ENCODE measurements at regions not wholly inside any gene's neighbourhood (a gene's known extent, or its start where the extent isn't known, plus 50 kb on each side); places are given as distances from the start of the nearest gene placed in this dataset.

DNA sequence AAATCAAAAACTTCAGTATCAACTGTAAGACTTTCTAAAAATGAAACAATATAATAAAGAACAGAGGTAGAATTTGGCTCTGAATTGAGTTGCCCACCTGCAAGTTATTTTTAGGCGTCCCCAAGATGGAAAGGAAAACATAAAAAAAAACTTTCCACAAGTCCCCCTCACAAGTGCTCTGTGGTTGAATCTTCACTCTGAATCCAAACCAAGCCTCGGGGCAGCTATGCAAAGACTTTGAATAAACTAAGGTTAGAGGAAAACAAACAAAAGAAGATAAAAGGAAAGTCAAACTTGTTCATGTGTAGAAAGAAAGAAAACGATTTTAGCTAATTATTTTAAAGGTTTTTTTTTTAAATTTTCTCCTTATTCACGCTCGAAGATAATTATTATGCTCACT is 372.4 kb upstream of the SLIT2 start:
- DNase-seq: no peak

DNA sequence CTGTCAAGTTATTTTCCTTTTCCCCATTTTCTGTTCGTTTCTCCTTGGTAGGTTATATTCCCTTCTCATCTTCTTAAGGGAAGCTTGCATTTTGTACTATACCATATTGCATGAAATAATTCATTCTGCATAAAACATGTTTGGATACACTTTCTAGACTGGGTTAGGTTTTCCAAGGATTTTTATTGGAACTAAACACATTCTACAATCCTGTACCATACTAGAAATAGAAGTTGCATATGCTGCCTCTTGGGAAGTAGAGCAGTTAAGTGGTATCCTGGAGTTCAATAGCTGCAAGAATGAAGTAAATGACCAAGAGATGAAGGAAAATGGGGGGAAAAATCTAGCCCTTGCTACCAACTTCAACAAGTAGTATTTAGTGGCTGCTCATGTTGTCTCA is 393.7 kb upstream of the SLIT2 start:
- DNase-seq: no peak

DNA sequence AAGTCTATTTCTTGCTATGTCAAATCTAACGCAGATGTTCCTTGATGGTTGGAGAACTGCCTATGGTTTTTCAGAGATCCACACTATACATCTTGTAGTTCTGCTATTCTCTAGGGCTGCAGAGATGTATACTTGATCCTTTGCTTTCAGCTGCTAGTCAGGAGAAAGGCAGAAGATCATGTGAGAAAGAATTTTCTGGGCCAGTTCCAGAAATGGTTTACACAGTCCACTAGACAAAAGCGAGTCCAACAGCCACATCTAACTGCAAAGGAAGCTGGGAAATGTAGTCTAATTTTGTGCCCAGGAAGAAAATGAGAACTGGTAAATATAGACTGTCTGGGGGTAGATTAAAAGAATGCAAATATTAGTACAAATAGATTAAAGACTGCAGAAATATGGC is 394.3 kb upstream of the SLIT2 start:
- DNase-seq: peak; percentile 5

DNA sequence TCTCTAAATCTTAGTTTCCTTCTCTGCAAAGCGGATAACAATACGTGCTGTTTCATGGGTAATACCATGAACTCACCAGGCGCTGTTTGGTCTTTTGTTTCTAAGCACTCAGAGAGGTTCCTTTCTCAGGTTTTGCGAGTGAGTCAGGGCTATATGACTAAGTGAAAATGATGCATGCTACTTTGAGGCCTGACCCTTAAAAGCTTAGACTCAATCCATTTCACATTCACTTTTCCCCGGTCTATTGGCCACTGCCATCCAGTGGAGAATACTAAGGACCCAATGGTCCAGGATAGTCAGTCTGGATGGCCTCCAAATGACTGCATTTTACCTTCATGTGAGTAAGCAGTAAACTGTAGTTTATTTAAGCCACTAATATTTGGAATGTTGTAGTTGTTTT is 400.8 kb upstream of the SLIT2 start:
- DNase-seq: peak; percentile 64

DNA sequence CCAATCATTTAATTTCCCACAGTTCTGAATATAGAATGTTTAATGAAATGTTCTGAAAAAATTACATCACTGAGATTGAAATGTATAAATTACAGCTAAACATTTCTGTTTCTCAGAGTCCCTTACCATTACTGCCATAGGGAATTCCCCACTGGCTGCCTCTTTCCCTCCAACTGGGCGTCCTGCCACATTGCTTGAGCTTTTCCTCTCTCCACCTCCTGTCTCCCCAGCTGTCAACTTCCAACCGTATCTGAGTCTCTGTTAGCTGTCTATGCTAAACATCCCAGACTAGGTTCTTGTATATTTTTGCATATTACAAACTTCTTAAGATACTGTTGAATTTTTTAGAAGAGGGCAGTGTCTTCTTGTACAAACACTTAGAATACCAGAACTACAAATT is 407.3 kb upstream of the SLIT2 start:
- DNase-seq: no peak

DNA sequence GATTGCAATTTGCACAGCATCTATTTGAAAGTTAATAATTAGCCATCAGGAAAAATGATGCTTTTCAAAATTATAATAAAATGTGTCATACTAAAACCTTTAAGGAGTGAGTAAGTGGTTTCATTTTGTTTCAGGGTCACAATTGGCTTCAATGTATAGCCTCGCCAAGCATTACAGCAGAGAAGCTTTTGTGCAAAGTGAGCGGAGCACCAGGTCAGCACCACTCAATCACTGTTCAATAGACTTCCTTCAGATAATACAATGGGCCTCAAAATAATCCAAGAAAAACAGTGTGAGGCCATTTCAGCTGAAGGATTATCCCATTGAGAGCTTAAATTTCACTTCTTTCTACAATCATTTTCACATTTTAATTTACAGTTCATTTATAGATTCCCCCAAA is 409.2 kb upstream of the SLIT2 start:
- no peak for DNase-seq

DNA sequence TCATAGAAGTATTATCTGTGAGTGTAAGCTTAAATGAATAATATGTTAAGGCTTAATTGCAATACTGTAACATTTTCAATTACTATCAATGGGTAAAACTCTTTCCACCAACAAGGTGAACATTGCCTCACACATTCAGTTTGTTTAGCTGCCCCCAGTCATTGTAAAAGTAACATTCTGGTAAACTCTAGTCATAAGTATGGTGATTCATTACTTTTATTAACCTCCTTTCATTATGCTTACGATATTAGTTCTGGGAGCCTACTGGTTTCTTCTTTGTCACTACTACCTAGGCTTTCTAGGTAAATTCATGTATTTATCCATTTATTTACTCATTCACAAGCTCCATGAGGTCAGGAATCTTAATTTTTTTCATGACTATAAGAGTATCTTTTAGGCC is 412.8 kb upstream of the SLIT2 start:
- DNase-seq: no peak

DNA sequence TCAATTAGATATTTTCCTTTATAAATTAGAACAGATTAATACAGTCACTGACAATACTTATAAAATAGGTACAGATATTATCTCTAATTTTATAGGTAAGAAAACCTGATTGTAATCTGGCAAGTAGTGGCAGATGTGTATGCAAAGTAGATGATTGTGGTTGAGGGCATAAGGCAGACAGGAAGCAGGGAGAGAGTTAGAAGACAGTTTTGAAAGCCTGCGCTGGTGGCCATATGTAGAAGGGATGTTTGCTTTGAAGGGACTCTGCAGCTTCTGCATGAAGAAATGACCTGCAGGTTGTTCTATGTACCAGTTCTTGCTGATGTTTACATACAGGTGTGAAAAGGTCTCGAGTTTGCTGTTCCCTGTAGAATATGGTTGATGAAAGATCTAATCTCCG is 416.3 kb upstream of the SLIT2 start:
- DNase-seq: no peak

DNA sequence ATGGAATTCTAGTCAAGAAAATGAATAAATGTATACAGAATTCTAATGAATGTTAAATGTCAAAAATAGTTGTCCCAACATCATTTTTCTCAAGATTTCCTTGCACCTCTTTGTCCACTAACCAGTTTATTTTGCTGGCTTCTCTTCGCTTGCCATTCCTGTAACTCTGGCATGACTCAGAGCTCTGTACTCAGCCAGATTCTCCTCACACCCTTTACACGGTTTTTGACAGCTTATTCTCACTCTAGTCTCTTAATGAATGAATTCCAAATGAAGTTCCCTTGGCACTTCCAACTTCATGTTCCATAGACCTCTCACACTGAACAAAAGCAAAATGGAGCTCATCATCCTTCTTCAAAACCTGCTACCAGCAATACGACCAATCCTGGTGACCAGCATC is 419.3 kb upstream of the SLIT2 start:
- DNase-seq: no peak

DNA sequence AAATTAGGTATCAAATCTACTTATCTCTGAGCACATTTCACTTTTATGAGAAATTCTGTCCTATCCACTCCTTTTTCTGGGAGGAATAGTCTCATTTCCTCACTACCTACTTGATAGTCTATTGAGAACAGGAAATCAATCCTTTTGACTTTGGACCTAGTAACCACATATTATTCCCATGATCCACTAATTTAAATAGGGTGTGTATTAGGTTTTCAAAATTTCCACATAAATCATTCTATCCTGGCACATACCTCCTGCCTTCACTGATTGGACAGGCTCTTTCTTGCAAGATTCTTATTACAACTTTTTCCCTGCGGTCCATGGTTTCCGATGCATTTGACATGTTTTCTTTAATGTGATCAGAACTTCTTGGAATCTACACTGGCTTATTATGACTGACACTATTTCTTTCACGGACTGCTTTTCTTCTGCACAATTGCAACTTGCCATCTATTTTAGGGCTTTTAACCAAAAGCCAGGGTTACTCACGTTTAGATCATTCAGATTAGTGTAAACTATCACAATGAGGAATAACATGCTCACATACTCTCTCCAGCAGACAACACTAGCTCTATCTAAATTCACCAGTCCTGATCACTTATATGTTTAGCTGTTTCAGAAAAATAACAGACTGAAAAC is 419.9 kb upstream of the SLIT2 start:
- no peak for DNase-seq

- no peak for DNase-seq
Observed at GRCh38 chr4:19829101-19829500, 422.6 kb upstream of the SLIT2 start.

DNA sequence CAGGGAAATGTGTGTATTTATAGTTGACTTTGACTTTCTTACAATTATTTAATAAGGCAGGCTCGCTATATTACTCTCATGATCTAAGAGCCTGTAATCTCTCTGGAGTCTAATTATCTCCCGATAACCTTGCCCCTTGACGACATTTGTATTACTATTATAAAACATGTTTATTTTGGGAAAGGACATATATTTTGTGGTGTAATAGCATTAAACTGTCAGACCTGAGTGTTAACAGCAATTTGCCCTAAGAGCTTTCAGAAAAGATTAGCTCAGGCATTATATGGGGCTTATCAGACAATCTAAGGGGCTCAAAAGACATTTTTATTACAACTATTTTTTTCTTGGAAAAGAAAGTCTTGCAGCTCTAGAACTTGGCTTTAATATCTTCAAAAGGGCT is 427.9 kb upstream of the SLIT2 start:
- DNase-seq: no peak

- DNase-seq: no peak
Observed at GRCh38 chr4:19819737-19820136, 432.0 kb upstream of the SLIT2 start.

DNA sequence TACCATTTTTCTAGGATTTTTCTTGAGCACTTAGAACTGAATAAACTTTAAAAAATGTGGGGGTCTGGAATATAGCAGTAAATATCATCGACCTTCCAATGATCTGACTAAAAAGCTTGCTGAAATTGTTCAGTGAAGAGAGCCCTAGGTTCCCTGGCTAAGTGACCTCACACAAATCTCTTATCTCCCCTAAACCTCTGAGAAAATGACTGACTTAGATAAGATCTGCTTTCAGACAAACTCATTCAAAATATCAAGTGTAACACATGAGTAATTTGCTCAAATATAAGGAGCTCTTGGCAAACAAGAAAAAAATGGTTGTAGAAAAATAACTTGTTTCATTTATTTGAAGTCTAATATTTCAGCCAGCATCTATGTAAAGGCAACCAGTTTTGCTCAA is 441.7 kb upstream of the SLIT2 start:
- DNase-seq: peak; percentile 2

DNA sequence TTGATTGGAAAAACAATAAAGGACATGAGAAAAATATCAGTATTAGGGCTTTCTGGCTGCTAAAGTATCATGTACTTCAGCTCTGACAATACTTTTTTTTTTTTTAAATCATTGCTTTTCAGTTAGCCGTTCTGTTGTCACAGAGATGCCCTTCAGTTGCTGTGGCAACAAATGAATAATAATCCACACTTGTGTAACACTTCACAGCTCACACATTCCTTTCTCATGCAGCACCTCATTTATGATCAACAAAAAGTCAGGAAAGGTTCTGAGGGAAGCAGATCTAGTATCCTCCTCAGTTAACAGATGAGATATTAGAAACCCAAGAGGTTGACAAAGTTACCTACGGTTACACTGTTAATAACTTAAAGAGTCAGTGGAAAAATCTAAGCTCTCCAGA is 444.2 kb upstream of the SLIT2 start:
- peak; percentile 97 for DNase-seq

DNA sequence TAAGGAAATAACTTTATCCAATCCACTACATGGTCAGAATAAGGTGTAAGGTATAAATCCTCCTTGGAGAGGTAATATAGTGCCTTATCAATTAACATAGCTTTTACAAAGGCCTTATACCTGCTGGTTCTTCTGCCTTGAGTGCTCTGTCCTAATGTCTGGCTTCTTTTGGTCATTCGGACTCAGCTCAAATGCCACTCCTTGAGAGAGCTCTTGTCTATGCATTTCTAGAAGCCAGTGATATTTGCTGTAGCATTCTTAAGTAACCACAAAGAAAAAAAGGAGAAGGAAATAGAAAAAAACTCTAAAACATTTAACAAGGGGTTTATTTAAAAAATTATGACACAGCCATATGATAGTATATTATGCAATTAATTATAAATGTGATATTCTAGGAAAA is 444.8 kb upstream of the SLIT2 start:
- DNase-seq: peak; percentile 55

DNA sequence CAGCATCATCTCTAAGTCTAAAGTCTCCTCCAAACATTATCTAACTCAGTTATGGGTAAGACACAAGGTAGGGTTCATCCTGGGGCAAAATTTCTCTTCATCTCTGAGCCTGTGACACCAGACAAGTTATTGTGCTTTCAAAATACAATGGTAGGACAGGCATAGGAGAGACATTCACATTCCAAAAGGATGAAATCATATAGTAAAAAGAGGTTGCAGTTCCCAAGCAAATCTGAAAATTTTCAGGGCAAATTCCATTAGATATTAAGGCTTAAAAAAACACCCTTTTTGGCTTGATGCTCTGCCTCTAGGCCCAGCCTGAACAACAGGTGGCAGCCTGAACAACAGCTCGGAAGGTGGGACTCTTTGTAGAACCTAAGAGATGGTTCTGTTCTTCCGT is 448.3 kb upstream of the SLIT2 start:
- peak; percentile 49 for DNase-seq

DNA sequence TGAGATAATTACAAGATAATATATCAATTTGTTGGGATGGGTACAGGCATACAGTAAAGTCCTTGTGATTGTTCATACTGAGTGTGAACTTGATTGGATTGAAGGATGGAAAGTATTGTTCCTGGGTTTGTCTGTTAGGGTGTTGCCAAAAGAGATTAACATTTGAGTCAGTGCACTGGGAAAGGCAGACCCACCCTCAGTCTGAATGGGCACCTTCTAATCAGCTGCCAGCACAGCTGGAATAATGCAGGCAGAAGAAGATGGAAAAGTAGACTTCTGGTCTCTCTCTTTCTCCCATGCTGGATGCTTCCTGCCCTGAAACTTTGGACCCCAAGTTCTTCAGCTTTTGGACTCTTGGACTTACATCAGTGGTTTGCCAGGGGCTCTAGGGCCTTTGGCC is 457.9 kb upstream of the SLIT2 start:
- no peak for DNase-seq

DNA sequence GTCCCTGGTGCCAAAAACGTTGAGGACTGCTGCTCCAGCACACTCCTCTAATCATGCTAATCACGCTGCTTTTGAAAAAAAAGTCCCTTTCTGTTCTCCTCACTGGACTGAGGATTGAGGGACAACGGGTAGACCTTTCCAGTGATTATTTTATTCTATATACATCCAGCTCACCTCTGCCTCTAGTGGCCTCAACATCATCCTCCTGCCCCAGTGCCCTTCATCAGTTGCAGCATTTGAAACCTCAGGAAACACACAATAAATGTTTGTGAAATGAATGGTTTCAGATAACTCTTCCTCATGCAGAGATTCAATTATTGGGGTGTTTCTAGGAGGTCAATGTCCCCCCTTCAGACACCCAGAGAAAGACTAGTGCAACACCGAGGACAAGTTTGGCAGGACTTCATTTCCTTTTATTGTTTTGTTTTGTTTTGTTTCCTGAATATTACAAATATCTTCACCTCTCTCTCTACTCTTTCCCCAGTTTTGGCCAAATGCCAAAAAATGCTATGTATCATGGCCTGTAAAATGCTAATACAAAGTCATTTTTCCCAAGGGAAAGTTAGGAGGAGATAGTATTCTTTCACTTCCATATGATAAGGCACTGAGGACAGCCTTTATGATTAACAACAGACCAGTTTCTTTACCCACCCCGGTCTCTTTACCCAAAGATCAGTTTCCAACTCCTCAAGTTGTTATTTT is 460.1 kb upstream of the SLIT2 start:
- DNase-seq: no peak

DNA sequence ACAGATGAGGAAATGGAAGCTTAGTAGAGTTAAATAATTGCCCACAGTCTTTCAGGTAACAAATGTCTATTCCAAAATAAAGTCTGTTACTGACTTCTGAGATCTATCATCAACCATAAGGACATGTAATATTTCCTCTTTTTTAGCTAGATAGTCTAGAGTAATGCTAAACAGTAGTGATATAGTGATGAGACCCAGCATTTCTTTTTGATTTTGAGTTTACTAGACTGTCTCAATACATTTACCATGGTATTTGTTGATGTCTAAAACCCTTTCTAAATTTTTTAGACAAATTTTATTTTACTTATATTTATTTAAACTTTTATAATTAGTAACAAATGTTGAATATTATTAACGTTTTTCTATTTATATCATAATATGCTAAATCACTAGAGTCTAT is 465.1 kb upstream of the SLIT2 start:
- no peak for DNase-seq

DNA sequence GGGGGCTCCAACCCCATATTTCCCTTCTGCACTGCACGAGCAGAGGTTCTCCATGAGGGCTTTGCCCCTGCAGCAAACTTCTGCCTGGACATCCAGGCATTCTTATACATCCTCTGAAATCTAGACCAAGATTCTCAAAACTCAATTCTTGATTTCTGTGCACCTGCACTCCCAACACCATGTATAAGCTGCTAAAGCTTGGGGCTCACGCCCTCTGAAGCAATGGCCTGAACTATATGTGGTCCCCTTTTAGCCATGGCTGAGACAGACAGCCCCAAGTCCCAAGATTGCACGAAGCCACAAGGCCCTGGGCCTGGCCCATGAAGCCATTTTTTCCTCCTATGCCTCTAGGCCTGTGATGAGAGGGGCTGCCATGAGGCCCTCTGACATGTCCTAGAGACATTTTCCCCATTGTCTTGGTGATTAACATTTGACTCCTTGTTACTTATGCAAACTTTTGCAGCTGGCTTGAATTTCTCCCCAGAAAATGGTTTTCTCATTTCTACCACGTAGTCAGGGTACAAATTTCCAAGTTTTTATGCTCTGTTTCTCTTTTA is 468.0 kb upstream of the SLIT2 start:
- DNase-seq: no peak

- no peak for DNase-seq
Observed at GRCh38 chr4:19780871-19781270, 470.8 kb upstream of the SLIT2 start.

- peak; percentile 47 for DNase-seq
Observed at GRCh38 chr4:19776929-19777328, 474.8 kb upstream of the SLIT2 start.

- peak; percentile 99 for DNase-seq
Observed at GRCh38 chr4:19776021-19776459, 475.7 kb upstream of the SLIT2 start.
